RWPE1 (cell line): ENCODE measurements at regions not wholly inside any gene's neighbourhood (a gene's known extent, or its start where the extent isn't known, plus 50 kb on each side); places are given as distances from the start of the nearest gene placed in this dataset.

ENCODE experiments used
- CTCF ChIA-PET: fragments of 350-600 bp; sonication (Branson Sonifier 250); formaldehyde crosslinking; extraction: SDS; loops from one replicate; lab custom pipeline; 2021; lab: Yijun Ruan, JAX
- POLR2A ChIA-PET: fragments of 400-600 bp; formaldehyde crosslinking; extraction: SDS; loops from one replicate; lab custom pipeline; 2020; ENCODE audit warnings: antibody characterized with exemption; ENCODE audit not compliant: low non-redundant PET; lab: Yijun Ruan, JAX
- DNase-seq: peaks from one replicate; pipeline ENCODE4 v3.0.0; 2012; ENCODE audit warnings: low spot score
- H3K27ac ChIP-seq: fragments of 450-650 bp; 2 replicates; pipeline ENCODE4 v1.5.1; 2017
- TF ChIP-seq, protein P1 (sequence below): fragments of 450-650 bp; conservative IDR thresholded peaks from 2 replicates; pipeline ENCODE4 v1.5.1; 2017; ENCODE audit warnings: low read depth, mild to moderate bottlenecking

DNA sequence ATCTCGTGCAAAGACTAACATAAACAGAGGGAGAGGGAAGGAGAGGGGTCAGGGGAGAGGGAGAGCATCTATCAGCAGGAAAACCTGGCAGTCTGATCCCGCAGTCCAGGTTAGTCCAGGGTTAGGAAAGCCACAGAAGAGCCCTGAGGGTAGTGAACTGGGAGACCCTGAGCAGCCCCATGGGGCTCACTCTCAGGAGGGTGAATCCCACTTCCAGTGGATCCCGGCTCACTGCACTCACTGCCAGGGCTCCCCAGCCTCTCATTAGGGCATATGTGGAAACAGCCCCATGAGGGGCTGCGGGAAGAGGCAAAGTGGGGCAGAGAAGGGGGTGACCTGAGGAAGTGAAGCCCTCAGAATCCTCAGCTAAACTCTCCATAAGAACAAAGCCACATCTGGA, 329.9 kb downstream of the UBE3D start:
- TF ChIP-seq, protein P1, sequence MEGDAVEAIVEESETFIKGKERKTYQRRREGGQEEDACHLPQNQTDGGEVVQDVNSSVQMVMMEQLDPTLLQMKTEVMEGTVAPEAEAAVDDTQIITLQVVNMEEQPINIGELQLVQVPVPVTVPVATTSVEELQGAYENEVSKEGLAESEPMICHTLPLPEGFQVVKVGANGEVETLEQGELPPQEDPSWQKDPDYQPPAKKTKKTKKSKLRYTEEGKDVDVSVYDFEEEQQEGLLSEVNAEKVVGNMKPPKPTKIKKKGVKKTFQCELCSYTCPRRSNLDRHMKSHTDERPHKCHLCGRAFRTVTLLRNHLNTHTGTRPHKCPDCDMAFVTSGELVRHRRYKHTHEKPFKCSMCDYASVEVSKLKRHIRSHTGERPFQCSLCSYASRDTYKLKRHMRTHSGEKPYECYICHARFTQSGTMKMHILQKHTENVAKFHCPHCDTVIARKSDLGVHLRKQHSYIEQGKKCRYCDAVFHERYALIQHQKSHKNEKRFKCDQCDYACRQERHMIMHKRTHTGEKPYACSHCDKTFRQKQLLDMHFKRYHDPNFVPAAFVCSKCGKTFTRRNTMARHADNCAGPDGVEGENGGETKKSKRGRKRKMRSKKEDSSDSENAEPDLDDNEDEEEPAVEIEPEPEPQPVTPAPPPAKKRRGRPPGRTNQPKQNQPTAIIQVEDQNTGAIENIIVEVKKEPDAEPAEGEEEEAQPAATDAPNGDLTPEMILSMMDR: no peak
- ChIA-PET CTCF (no interaction called here), POLR2A (no interaction called here)
- no peak overlapping the region for H3K27ac ChIP-seq
- no peak for DNase-seq

DNA sequence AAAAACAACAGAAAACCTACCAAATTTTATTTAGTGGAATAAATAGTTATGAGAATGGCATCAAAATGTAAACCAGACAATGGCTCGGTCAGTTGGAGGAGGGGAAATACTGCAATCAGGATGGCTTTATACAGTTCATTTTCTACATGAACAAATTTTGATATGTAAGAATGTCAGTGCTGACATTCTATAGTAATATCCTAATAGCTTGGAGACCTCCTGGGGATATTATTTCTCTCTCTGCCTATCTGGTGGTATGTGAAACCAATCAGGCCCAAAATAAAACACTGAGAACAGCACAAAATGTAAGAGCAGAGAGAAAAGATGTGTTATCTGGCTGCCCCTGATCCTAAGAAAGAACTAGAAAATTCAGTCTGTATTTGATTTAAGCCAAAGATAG, 327.7 kb downstream of the UBE3D start:
- ChIA-PET POLR2A (no interaction called here), CTCF (interaction anchor here (0.7 kb wide), 1 partner anchor 23 kb away, joined by 4 read pairs; no protein-coding TSS in a partner anchor)
- no peak for DNase-seq
- no peak overlapping the region for H3K27ac ChIP-seq
- TF ChIP-seq, protein P1: no peak

DNA sequence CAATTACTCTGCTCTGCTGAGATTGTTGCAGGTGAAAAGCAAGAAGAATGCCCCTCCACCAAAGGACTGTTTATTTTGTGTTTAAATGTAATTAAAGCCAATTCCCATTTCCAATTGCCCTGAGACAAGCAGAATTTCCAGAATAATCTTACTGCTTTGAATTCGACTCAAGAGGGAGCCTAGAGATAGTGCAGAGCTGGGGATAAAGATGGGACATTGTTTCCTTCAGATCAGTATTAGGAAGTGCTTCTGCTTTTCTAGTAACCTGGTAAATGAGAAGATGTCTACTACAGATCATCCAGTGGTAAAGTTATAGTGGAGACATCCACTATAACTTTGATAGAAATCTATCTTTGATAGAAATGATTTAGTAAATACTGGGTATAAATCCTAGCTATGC, 326.9 kb downstream of the UBE3D start:
- POLR2A ChIA-PET: no interaction called here
- H3K27ac ChIP-seq: no peak overlapping the region
- TF ChIP-seq, protein P1: no peak
- CTCF ChIA-PET: no interaction called here
- no peak for DNase-seq

DNA sequence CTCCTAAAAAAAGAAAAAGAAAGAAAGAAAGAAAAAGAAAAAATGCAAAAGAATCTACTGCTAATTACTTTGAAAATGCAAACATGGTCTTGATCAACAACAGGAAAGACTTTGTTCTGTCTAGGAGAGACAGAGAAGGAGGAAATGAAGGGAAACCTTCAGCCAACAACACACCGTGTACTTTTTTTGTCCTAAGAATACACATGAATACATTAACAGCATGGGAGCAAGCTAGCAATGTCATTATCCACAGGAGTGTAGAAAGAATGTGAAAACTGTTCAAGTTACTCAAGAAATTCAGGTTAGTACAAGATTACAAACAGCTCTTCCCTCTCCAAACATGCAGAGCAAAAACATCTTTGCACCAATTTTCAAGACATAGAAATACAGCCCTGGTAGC, 326.3 kb downstream of the UBE3D start:
- ChIA-PET POLR2A (no interaction called here), CTCF (interaction anchor here (0.7 kb wide), 1 partner anchor 45 kb away, joined by 3 read pairs; no protein-coding TSS in a partner anchor)
- H3K27ac ChIP-seq: no peak overlapping the region
- no peak for DNase-seq
- TF ChIP-seq, protein P1: no peak

DNA sequence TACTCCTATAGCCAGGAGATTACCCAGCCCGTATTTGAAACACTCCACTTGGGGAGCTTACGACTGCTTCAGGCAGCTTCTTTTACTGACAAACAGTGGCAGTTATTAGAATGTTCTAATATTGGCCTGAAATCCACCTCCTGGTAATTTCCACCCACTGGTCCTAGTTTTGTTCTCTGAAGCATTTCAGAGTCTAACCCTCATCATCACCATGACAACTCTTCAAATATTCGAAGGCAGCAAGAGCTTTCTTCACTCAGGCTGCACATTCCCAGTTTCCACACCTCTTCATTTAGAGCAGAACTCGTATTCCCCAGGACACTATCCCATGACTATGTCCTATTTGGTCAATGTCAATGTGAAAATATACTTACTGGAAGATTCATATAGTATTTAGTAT, 325.6 kb downstream of the UBE3D start:
- CTCF ChIA-PET: interaction anchor here (0.7 kb wide), 1 partner anchor 46 kb away, joined by 3 read pairs; no protein-coding TSS in a partner anchor
- no peak overlapping the region for H3K27ac ChIP-seq
- POLR2A ChIA-PET: no interaction called here
- TF ChIP-seq, protein P1: no peak
- no peak for DNase-seq

DNA sequence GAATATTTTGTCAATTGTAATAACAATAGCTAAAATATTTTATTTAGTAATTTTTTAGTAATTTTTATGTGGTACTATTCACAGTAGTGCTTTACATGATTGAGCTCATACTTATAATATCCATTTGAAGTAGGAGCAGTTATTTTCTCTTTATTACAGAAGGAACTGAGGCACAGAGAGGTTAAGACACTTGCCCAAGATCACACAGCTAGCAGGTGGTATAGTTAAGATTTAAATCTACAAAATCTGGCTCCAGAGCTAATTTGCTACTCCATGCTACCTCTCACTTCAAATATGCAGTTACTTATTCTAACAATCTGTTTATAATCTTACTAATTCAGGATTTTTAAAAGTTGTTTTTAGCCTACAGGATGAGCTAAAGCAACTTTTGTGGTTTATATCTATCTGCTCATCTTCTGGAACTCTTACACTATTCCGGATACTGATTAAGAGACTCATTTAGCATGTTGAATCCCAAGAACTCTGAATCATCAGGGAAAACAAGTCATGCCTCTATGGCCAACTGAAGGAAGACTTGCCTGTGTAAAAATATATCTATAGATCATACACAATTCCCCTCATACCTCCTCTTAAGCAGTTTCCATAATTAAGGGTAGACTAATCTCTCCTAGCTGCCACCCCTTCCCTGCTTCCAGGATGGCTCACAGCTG, 324.2 kb downstream of the UBE3D start:
- ChIA-PET CTCF (interaction anchor here (0.7 kb wide), 1 partner anchor 80 kb away, joined by 3 read pairs; no protein-coding TSS in a partner anchor), POLR2A (no interaction called here)
- H3K27ac ChIP-seq: no peak overlapping the region
- DNase-seq: no peak
- TF ChIP-seq, protein P1: no peak
